ENCODE measurements at regions not wholly inside any gene's neighbourhood (a gene's known extent, or its start where the extent isn't known, plus 50 kb on each side); places are given as distances from the start of the nearest gene placed in this dataset.

- no peak for ATAC-seq
- DNase-seq = no peak
- intact Hi-C loops (cut with DNase I; ENCODE audit: low total_unique reads) = no loop called here
These were observed 242.9 kb upstream of the PITX2 start for GRCh38 chr4:110865611-110866259.

GRCh38 chr4:110867251-110867960 is 244.5 kb upstream of the PITX2 start:
- DNase-seq = no peak
- no peak overlapping the region for H3K27ac ChIP-seq
- TF ChIP-seq POLR2A (IDR thresholded peaks at IDR 0.05) (no peak), CTCF (IDR thresholded peaks at IDR 0.05 in 4 of 5, conservative IDR thresholded peaks at IDR 0.05 in 1 of 5) (no peak)
- peaks cover 7 to 16% of the 10 kb centered on the region in 2 donors for H3K4me1 ChIP-seq
- in situ Hi-C loops (cut with MboI; ENCODE audit: low sequenced_read_pairs in 4 of 4) = no loop called here
- H3K36me3 ChIP-seq = no peaks in the 10 kb centered on the region
- no peak overlapping the region for H3K4me3 ChIP-seq
- H3K27me3 ChIP-seq = no peaks in the 10 kb centered on the region
- ATAC-seq = no peak
- no peaks in the 10 kb centered on the region for H3K9me3 ChIP-seq
- intact Hi-C loops (cut with DNase I; ENCODE audit: low total_unique reads) = no loop called here

More at GRCh38 chr4:110865611-110866259, 242.9 kb upstream of the PITX2 start:
- no peaks in the 10 kb centered on the region for H3K9me3 ChIP-seq
- no peaks in the 10 kb centered on the region for H3K36me3 ChIP-seq
- H3K4me3 ChIP-seq = no peak overlapping the region
- in situ Hi-C loops (cut with MboI; ENCODE audit: low sequenced_read_pairs in 4 of 4) = no loop called here
- TF ChIP-seq CTCF (IDR thresholded peaks at IDR 0.05 in 4 of 5, conservative IDR thresholded peaks at IDR 0.05 in 1 of 5) (no peak), POLR2A (IDR thresholded peaks at IDR 0.05) (no peak)
- no peak overlapping the region for H3K27ac ChIP-seq
- peaks cover 7 to 19% of the 10 kb centered on the region in 2 donors for H3K4me1 ChIP-seq
- no peaks in the 10 kb centered on the region for H3K27me3 ChIP-seq

GRCh38 chr4:110867981-110868720 is 245.3 kb upstream of the PITX2 start:
- ATAC-seq (no peak), DNase-seq (no peak)
- TF ChIP-seq CTCF (IDR thresholded peaks at IDR 0.05 in 4 of 5, conservative IDR thresholded peaks at IDR 0.05 in 1 of 5) = no peak
- no peak for TF ChIP-seq POLR2A (IDR thresholded peaks at IDR 0.05)
- no peaks in the 10 kb centered on the region for H3K9me3 ChIP-seq
- H3K27me3 ChIP-seq = no peaks in the 10 kb centered on the region
- intact Hi-C loops (cut with DNase I; ENCODE audit: low total_unique reads) (no loop called here), in situ Hi-C loops (cut with MboI; ENCODE audit: low sequenced_read_pairs in 4 of 4) (no loop called here)
- H3K4me1 ChIP-seq = peaks cover 7 to 16% of the 10 kb centered on the region in 2 donors
- H3K4me3 ChIP-seq = no peak overlapping the region
- H3K36me3 ChIP-seq = no peaks in the 10 kb centered on the region
- H3K27ac ChIP-seq = no peak overlapping the region

GRCh38 chr4:110869114-110869513 is 246.2 kb upstream of the PITX2 start:
- Histone ChIP-seq H3K27me3 (no peaks in the 10 kb centered on the region), H3K27ac (no peak overlapping the region), H3K36me3 (no peaks in the 10 kb centered on the region), H3K9me3 (no peaks in the 10 kb centered on the region), H3K4me3 (no peak overlapping the region), H3K4me1 (peaks cover 7 to 16% of the 10 kb centered on the region in 2 donors)
- intact Hi-C loops (cut with DNase I; ENCODE audit: low total_unique reads) = no loop called here
- no peak for TF ChIP-seq CTCF (IDR thresholded peaks at IDR 0.05 in 4 of 5, conservative IDR thresholded peaks at IDR 0.05 in 1 of 5)
- no peak for TF ChIP-seq POLR2A (IDR thresholded peaks at IDR 0.05)
- DNase-seq (no peak), ATAC-seq (no peak)
- in situ Hi-C loops (cut with MboI; ENCODE audit: low sequenced_read_pairs in 4 of 4) = no loop called here
